GM21447 (cell line): ENCODE measurements at regions not wholly inside any gene's neighbourhood (a gene's known extent, or its start where the extent isn't known, plus 50 kb on each side); places are given as distances from the start of the nearest gene placed in this dataset.
"Not testable (repeated sequence)": the region's sequence is repeated elsewhere in the genome, so short reads cannot be mapped to it uniquely, and the experiment has no call there.

ENCODE experiments used
- ATAC-seq: cut with Tn5 transposase; IDR thresholded peaks from one replicate; pipeline ENCODE4 v1.9.1; 2021; ENCODE audit not compliant: unreplicated experiment

- ATAC-seq: no peak
These were observed 193.6 kb downstream of the FAM43A start for GRCh38 chr3:194879126-194879877.

DNA sequence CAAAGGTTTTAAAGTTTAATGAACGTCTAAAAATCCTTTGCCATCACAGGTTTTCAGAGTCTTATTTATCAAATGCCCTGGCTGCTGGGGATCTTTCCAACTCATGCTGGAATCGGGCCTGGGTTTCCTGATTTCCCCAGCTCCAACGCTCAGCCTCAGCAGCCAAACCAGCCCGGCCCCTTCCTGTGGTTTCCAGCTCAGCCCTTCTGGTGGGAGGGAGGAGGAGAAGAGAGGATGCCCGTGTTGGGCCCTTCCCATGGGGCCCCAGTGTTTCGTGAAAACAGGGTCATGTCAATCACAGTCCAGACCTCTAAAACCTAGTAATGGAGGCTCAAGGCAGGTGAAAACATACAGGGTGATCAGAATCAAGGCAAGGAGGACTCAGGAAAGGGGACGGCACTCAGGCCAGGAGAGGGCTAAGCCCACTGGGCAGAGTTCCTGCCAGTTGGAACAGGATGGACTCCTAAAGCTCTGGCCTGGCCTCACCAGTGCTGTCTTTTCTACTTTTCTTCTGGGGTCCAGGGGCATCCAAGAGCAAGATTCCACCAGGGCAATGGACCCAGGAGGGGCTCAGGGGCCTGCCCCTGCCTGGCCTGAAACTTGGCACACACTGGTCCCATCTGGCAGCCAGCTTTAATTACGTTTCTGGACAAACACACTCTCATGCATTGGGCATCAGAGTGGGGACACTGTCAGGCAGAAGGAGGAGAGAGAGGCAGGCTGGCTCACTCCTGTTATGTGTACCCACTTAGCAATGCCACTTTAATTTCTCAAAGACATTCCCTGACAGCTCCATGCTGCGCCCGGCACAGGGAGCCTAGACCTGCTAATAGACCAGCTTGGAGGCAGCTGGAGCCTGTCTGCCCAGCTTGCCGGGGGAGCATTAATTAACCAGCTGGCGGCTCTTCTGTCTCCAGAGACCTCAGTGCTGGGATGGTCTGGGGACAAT is 194.6 kb downstream of the FAM43A start:
- ATAC-seq: no peak

DNA sequence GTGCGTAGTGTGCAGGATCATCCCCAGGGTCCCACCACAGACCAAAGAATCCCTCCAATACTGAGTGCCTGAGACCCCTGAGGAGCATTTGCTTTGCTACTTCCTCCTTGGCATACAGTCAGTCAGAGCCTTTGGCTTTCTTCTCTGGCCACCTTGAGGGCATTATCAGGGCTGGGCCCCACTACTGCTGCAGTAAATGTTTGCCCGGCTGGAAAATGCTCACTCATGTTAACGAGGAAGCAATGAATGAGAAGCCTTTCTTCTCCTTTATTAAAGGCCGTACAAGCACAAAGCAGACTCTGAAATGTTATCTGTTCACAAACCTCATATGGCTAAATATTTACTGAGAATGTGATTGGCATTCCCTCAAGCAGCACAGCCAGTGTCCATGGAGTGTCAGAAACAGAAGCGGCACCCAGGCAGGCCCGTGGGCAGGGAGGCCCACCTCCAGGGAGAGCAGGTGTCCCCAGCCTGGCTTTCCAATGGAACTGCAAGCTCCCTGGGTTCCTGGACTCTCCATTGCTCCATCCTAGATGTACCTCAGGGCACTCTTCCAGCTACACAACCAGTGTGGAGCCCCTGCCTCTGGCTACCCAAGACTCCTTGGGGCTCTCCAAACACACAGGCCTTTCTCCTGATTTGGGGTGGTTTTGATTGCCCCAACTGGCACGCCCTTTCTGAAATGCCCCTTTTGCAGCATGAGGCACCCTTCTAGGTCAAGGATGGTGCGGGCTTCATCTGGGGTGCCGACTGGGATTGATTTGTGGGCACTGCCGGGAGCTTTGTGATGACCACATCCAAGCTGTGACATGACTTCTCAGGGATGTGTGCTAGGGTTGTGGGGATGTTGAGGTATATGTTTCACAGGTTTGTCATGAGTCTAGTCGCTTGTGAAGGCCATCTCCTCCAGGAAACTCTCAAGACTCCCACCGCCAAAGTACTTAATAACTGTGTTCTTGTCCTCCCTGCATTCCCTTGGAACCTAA is 195.6 kb downstream of the FAM43A start:
- ATAC-seq: no peak

DNA sequence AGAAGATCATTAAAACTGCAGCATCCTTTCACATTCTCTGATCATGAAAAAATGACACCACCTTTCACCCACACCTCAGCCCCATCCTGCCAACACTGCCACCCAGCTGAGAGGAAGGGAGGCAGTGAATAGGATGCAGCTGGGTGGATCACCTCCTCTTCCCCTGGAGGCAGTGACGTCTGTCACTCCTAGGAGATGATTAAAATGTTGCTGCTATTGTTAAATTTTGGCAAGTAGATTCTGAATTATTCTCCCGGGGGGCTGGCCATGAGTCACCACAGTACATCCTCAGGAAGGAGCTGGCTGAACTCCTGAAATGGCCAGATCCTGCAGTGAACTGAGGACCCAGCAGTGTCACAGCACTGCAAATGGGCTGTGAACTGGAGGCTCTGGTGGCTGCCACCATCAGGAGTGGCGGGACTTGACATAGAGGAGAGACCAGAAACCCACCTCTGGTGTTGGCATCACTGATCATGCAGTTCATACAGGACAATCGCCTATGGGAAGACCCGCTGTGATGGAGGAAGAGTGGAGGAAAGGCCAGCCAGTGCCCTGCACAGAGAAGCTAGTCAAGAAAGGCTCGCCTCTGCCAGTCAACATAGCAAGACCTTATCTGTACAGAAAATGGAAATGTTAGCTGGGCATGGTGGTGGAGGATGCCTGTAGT is 199.1 kb downstream of the FAM43A start:
- ATAC-seq: no peak

DNA sequence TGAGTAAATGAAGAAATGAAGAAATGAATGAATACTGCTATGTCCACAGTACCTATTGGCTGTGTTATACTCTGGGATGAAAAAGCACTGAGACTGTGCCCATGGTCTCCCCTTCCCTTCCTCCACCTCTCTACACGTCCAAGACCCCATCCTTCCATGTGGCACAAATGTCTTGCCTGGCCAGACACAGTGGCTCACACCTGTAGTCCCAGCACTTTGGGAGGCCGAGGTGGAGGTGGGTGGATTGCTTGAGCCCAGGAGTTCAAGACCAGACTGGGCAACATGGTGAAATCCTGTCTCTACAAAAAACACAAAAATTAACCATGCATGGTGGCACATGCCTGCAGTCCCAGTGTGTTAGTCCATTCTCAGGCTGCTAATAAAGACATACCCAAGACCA is 200.1 kb downstream of the FAM43A start:
- ATAC-seq: no peak

- no peak for ATAC-seq
These were observed 201.2 kb downstream of the FAM43A start for GRCh38 chr3:194886836-194887235.

GRCh38 chr3:194888062-194888461 is 202.4 kb downstream of the FAM43A start:
- ATAC-seq: not testable (repeated sequence)

DNA sequence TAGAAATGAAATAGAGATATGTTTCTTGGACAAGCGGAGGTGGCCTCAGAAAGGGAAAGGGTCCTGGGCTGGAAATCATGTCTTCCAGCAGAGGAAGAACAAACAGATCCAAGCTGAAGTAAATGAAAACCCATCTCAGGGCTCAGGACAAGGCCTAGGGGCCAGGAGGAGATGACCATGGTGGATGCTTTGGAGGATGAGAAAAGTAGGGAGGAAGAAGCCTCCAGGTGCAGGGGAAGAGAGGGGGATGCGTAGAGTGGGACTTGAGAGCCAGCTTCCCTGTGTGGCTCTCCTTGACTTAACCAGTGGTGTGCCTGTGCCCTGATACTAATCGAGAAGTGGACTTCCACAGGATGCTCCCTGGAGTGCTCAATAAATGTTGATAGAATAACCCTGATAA is 203.2 kb downstream of the FAM43A start:
- ATAC-seq: no peak

DNA sequence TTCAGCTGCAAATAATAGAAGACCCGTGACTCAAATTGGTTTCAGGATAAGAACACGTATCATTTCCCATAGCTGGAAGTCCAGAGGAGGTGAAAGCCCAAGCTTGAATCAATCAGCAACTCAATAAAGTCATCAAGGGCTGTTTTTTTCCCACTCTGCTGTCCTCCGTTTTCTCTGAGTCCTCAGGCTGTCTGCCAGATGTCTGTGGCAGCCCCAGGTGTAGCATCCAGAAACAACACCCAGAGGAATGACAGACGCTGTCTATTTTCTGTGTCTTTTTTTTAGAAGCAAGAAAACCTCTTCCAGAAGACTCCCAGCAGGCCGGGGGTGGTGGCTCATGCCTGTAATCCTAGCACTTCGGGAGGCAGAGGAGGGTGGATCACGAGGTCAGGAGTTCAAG is 204.4 kb downstream of the FAM43A start:
- no peak for ATAC-seq

- no peak for ATAC-seq
These were observed 207.7 kb downstream of the FAM43A start for GRCh38 chr3:194893121-194893987.

- ATAC-seq: no peak
These were observed 208.9 kb downstream of the FAM43A start for GRCh38 chr3:194894538-194894937.

GRCh38 chr3:194900854-194901522 is 215.3 kb downstream of the FAM43A start:
- no peak for ATAC-seq

- ATAC-seq: not testable (repeated sequence)
These were observed 217.8 kb downstream of the FAM43A start for GRCh38 chr3:194903447-194903846.

GRCh38 chr3:194904999-194905398 is 219.3 kb downstream of the FAM43A start:
- ATAC-seq: not testable (repeated sequence)

GRCh38 chr3:194905696-194906095 is 220.0 kb downstream of the FAM43A start:
- ATAC-seq: no peak

GRCh38 chr3:194906229-194906629 is 220.5 kb downstream of the FAM43A start:
- ATAC-seq: no peak

DNA sequence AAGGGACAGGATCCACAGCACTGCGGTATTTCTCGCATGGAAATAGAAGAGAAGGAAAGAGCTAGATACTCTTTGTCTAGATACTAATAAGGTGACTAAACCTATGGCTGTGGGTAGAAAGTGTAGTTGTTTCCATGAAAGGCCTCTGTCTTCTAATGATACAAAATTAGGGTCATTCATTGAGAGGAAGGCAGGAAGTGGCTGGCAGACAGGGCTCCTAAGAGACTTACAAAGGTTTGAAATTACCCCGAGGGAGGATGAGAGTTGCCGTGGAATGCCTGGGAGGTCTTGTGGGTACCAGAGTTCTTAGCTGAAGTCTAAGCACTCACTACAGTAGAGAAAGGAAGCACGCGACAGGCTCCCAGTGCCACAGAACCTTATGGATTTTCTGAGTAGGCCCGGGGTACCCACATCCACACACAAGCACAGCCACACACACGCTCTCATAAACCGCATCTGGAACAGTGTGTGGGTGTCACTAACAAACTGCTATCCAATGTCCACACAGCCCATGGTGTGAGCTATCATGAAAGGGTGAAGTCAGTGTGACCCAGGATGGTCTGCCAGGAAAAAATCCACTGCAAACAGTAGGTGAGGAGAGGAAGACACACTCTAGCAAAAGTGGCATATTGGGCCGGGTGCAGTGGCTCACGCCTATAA is 221.4 kb downstream of the FAM43A start:
- ATAC-seq: no peak

GRCh38 chr3:194907811-194908210 is 222.1 kb downstream of the FAM43A start:
- ATAC-seq: no peak
